Fibroblast of skin of scalp (primary cell): ENCODE measurements at regions not wholly inside any gene's neighbourhood (a gene's known extent, or its start where the extent isn't known, plus 50 kb on each side); places are given as distances from the start of the nearest gene placed in this dataset.

Experiments
- DNase-seq: peaks from one replicate; pipeline ENCODE4 v3.0.0-alpha.2; 2013

DNA sequence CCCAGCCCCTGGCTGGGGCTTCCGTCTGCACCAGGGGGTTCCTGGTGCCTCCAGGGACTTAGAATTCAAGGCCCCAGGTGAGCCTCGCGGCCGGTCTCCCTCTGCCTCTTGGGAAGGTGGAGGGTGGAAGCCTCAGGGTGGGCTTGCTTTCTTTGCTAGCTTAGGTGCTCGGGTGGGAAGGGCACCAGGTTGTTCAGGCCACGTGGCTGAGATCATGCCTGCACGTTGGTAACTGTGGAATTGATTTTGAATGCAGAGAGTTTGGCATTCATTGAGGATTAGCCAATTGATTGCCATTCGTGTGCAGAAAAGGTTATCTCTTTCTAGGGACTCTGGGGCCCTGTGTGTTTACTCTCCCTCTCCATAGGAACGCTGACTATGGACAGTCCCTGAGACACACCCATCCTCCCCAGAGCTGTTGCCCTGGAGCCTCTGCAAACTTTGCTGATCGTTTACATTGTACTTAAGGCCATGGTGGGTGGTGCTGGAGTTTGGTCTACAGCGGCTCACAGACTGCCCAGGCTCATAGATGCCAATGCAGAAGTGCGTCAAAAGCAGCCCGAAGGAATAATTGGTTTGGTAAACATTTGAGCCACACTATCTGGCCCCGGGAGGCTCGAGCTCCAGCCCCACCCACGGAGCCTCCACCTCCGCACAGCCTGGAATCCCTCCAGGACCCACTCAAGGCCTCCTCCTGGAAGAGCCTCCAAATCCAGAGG lies 1457.7 kb downstream of the BRD1 start:
- peak; percentile 12 for DNase-seq

GRCh38 chr22:48368975-48369525 lies 1458.6 kb downstream of the BRD1 start:
- no peak for DNase-seq

DNA sequence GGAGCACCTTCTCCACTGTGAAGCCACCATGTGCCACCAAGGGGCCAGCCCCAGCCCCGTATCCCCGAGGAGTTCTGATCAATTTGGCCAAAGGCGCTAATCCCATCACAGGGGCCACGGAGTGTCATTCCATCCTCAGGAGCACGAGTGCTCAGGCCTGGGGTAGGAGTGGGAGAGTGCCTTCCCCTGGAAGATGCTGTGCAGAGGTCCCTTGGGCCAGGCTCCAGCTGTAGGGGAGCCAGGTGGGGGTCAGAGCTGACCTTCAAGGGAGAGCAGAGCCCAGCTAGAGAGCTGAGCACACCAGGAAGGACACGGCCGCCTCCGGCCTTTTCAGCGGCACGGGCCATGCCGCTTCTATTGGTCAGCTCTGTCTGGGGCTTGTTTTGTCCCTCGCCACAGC lies 1459.9 kb downstream of the BRD1 start:
- peak; percentile 13 for DNase-seq

GRCh38 chr22:48366591-48366990 lies 1461.1 kb downstream of the BRD1 start:
- no peak for DNase-seq

DNA sequence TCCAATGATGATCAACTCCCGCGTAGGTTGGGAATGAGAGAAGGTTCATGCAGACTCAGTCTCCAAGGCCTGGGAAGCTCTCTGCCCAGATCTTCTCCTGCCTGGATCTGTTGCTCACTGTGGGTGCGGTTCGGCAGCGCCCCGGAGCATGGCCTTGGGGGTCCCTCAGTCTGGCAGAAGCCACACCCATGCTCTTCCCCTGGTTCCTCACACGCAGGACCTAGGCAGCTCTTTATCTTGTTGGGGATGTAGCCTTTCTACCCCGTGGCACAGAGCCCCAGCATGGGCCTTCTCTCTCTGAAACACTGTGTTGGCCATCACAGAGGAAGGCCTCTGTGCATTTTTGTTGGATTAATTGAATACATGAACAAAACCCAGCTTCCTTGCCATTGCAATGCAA lies 1461.6 kb downstream of the BRD1 start:
- DNase-seq = no peak

GRCh38 chr22:48365386-48365785 lies 1462.3 kb downstream of the BRD1 start:
- no peak for DNase-seq

GRCh38 chr22:48362721-48363404 lies 1464.8 kb downstream of the BRD1 start:
- DNase-seq = no peak

DNA sequence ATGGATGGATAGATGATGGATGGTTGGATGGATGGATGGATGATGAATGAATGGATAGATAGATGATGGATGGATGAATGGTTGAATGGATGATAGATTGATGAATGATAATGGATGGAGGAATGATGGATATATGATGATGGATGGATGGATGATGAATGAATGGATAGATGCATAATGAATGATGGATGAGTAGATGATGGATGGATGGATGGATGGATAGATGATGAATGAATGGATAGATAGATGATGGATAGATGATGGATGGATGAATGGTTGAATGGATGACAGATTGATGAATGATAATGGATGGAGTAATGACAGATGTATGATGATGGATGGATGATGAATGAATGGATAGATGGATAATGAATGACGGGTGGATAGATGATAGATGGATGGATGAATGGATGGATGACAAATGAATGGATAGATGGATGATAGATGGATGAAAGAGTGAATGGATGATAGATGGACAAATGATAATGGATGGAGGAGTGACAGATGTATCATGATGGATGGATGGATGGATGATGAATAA lies 1466.5 kb downstream of the BRD1 start:
- DNase-seq = no peak

DNA sequence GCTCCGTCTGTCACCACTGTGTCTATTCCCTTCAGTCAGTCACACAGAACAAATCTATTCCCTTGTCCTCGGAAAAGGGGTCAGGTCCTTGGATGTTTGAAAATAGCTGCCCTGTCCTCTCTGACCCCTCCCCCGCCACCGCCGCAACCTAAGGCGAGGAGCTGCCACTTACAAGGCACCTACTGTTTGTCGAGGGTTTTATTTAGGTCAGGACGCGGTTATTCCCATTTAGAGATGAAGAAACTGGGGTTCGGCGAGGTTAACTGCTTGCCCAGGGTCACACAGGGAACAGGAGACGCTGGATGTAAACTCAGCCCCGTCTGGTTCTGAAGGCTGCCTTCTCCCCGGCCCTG lies 1468.1 kb downstream of the BRD1 start:
- no peak for DNase-seq

DNA sequence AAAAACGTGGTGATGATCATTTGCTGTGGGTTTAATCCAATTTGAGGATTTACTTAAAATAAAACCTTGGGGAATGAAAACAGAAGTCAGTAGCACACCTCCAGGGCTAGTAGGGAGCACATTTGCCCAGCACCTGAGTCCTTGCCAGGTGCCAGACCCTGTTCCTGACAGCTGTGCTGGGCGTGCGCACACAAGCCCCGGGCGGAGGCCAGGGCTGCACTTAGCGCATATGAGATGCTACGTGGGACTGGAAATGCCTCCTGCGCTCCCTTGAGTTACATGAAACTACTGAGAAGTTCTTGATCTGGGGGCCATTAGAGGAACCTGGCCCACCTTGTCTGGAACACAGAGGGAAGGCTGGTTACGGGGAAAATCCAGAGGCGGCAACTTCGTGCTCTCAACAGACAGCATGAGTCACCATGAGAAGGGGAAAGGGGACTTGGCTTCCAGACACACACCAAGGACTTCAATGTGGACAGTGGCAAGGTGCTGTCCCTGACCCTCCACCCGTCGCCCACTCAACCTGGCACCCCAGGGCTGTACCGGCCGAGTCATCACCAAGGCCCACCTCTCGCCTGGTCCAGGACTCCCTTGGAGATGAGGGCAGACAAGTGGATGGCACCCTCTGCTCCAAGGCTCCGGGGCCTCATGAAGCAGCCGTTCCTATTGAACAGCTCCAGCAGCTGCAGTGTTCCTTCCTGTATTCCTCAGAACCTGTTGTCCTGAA lies 1468.6 kb downstream of the BRD1 start:
- no peak for DNase-seq

- DNase-seq = no peak
These were observed 1469.7 kb downstream of the BRD1 start for GRCh38 chr22:48357961-48358360.

DNA sequence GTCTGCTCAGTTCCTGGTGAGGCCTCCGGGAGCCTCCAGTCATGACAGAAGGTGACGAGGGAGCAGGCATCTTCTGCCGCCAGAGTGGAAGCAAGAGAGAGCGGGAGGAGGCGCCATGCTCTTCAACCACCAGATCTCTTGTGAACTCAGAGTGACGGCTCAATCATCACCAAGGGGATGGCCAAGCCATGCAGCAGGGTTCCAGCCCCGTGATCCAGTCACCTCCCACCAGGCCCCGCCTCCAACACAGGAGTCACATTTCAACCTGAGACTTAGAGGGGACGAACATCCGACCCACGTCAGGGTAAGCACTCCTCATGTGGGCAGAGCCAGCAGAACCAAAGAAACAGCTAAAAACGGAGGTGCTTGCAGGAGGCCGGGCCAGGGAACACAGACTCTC lies 1470.5 kb downstream of the BRD1 start:
- DNase-seq = no peak

DNA sequence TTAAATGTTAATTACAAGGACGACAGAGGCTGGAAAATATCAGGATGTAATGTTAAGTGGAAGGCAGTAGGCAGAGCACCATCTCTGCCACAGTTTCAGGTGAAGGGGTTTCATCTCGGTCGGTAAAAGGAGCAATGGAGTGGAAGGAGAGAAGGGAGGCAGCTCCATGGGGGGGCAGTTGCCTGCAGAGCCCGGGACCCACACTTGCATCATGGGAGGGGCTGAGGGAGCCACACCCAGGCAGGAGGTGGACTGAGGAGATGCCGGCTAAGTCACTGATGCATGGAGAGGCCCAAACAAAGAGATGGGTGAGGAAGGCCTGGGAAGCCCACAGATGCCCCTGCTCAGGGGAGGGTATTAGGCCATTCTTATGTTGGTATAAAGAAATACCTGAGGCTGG lies 1470.9 kb downstream of the BRD1 start:
- no peak for DNase-seq

DNA sequence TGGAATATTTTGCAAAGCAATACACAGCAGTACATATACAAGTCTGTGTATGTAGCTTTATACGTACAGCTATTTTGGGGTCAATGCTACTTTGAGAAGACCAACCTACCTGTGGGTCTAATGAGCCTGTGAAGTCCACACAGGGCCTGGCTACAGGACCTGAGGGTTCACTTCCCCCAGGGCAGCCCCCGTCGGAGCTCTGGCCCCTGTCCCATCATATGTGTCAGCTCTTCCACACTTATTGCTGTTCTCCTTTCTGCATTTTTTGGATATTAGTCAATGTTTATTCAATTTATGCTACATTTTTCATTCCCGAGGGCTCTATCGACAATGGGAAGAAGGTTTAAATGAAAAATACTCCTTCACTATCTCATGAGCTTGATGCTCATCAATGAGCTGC lies 1473.6 kb downstream of the BRD1 start:
- DNase-seq = peak; percentile 67

DNA sequence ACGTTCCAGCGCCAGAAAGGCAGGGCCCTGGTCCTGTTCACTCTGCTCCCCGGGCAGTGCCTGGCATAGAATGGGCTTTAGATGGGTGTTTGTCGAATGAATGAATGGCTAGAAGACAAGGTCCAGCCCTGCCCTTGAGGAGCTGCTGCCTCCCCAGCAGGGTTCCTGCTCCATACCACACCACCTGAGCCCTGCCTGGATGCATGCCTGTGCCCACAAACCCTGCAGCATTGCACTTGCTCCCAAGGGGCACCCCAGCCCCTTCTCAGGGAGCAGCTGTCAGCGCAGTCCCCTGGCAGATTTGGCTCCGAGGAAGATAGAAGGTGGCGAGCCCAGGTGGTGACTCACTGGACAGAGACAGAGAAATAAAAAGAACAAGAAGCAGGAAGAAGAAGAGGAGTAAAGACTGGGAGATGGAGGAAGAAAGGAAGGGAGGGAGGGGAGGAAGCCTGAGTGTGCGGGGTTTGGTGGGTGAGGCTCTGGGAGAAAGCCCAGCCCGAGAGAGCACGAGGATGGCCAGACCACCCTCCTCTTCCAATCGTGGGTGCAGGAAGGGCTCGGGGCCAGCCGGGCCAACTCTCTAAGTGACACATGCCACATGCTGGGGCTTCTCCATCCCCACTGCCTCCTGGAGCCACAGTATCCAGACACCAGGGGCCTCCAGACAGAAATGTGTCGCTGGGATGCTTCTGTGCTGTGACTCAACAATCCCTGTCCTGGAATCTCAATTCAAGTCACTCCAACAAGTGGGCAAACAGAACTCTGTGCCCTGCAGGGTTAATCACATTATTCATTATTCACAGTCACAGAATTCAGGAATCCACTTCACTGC lies 1474.3 kb downstream of the BRD1 start:
- DNase-seq = peak; percentile 77

- DNase-seq = no peak
These were observed 1475.4 kb downstream of the BRD1 start for GRCh38 chr22:48352086-48352911.

DNA sequence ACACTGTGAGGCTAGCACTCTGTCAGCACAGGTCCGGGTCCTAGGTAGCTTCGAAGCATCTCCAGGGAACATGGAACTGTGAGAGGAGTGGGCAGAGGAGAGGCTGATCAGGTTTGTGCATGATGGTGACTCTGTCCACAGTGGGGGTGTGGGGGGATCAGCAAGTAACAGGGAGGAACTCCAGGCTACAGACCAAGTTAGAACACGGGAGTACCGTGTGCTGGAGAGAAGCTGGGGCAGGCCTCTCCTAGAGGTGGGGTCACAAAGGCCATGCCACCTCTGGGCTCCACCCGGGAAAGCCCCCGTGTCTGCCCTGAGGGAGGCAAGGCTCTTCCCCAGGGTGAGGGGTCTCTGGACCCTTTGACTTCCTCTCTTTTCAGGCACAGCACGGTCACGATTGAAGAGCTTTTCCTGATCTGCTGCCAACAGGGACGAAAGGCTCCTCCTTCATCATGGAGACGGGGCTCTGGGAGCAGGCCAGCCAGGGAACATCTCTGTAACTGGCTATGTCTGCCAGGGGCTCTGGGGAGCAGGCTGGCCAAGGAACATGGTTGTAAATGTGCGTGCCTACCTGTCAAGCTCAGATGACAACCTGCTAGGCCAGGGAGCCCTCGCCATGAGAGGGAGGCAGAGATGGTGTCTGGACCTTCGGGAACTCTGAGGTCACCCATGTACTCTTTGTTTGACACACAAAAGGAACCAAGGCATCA lies 1476.1 kb downstream of the BRD1 start:
- DNase-seq = no peak

- no peak for DNase-seq
These were observed 1477.2 kb downstream of the BRD1 start for GRCh38 chr22:48350456-48350855.

GRCh38 chr22:48348855-48349254 lies 1478.8 kb downstream of the BRD1 start:
- no peak for DNase-seq

DNA sequence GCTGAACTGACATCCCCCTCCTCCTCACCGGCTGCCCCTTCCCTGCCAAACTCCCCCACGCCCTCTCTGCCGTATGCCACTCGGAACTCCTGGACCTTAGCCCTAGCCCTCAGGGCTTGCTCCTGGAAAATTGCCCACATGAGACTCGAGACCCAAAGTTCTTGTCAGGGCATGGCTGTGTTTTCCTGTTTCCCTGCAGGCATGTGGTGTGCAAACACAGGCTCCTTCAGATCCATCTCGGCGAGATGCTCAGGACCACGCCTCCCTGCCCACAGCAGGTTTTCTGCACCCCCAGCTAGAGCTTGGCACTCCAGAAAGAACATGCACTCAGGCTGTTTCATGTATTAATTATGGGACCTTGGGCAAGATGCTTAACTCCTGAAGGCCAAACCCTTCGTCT lies 1480.4 kb downstream of the BRD1 start:
- DNase-seq = no peak

GRCh38 chr22:48346911-48347310 lies 1480.8 kb downstream of the BRD1 start:
- no peak for DNase-seq
